Skeletal muscle cell (primary cell): ENCODE measurements at regions not wholly inside any gene's neighbourhood (a gene's known extent, or its start where the extent isn't known, plus 50 kb on each side); places are given as distances from the start of the nearest gene placed in this dataset.
"Not testable (repeated sequence)": the region's sequence is repeated elsewhere in the genome, so short reads cannot be mapped to it uniquely, and the experiment has no call there.

Source experiments
- DNase-seq: peaks from one replicate; pipeline ENCODE4 v3.0.0-alpha.2; 2010; ENCODE audit warnings: low read depth
- H3K4me3 ChIP-seq: 2 replicates; pipeline ENCODE4 v1.5.1; 2011; ENCODE audit warnings: low read depth, mild to moderate bottlenecking, control low read depth, low read length, moderate library complexity

DNA sequence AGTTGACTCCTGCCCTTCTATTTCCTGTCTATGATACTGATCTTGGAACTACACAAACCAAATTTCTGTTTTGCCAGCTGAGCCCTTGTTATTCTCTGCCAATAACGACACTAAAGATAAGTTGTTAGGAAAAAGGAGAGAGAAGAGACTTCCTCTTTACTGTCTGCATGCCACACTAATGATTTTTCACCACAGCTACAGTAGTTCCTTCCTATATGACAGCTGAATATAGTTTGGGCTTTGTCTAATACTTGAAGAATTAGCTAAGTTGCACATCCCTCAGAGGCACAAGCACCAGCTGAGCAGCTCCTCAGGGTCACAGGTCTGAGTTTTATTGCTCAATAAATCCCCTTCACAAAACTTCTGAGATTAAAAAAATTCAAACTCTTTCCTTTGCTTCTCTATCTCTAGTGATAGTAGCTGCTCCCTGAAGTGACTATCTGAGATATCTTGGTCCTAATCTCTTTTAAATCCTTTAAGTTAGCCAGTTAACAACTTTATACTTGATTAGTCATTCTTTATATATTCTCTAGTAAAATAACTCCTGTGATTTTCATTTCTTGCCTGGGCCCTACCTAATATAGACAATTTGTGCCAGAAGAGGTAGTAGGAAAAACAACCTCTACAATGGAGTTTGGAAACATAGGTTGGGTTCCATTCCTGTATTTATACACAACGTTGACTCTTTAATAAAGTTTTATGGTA lies 253.0 kb upstream of the CNTNAP5 start:
- DNase-seq, result no peak
- H3K4me3 ChIP-seq, result no peak overlapping the region

DNA sequence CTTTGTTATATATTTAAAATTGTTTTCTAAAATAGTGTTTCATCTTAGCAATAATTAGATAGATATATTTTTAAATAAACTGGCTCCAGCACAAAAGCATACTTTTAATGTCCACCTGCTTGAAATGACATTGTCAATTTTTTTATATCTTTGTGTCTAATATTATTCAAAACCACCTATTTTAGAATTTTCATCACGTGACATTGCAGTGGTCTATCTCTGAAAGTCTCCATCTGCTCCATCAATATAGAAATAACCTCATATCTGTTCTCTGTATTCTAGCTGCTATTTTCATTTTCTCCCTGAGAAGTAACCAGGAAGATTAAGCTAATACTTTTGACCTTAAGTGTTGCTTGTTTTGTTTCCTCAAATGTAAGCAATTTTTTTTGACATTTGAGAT lies 248.0 kb upstream of the CNTNAP5 start:
- no peak overlapping the region for H3K4me3 ChIP-seq
- no peak for DNase-seq

DNA sequence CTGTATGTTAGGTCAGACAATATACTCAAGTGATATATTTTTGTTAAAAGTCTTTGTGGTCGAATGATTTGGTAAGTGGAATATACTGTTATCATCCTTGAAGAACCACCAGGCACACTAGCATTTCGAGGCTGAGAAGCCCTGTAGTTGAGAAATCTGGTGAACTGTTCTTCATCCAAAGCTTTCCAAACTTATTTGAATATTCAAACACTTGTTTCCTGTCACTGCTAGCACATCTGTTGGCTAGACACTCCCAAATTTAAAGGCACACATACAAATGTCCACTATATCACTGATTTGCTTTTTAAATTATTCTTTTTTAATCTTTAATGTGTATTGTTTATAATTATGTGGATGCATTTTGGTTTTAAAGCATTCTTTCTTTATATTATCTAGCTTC lies 241.9 kb upstream of the CNTNAP5 start:
- no peak for DNase-seq
- no peak overlapping the region for H3K4me3 ChIP-seq

DNA sequence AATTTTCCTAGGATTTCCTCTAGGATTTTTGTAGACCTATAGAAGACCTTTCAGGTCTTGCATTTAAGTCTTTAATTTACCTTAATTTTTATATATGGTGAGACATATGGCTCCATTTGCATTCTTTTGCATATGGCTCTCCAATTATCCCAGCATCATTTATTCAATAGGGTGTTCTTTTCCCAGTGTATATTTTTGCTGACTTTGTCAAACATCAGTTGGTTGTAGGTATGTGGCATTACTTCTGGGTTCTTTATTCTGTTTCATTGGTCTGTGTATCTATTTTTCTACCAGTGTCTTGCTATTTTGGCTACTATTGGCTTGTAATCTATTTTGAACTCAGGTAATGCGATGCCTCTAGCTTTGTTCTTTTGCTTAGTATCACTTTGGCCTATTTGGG lies 239.8 kb upstream of the CNTNAP5 start:
- no peak overlapping the region for H3K4me3 ChIP-seq
- no peak for DNase-seq

DNA sequence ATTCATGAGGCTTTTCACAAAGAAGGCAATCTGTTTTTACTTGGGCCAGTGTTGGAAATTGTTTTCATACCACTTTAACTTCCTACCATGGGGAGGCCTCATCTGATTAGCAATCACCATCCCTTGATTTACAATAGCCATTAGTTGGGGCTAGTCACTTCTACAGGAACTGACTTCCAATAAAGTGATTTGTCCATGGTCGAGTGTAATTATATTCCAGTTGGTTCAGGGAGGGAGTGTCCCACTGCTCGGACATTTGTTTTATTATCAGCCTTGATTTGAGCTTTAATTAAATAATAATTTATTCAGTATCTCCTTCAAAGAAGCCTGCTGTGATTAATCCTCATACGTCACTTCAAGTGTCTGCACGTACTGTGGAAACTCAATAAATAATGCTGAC lies 233.9 kb upstream of the CNTNAP5 start:
- no peak overlapping the region for H3K4me3 ChIP-seq
- no peak for DNase-seq

DNA sequence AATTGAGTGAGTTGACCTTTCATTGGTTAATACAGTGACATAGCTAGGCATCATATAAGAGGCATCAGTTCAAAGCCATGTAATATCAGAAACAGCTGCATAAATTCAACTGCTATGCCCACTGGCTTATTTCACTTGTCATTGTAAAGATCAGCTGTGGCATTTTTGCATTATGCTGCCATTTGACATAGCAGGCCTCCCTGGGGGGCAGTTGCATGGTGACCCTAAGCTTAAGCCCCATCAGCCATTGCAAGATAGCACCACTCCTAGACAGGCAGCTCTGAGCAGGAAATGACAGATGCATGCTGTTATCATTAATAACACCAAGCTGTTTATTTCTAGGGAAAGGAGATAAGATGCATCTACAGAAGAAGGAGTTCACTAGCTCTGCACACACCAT lies 233.4 kb upstream of the CNTNAP5 start:
- no peak for DNase-seq
- H3K4me3 ChIP-seq, result no peak overlapping the region

DNA sequence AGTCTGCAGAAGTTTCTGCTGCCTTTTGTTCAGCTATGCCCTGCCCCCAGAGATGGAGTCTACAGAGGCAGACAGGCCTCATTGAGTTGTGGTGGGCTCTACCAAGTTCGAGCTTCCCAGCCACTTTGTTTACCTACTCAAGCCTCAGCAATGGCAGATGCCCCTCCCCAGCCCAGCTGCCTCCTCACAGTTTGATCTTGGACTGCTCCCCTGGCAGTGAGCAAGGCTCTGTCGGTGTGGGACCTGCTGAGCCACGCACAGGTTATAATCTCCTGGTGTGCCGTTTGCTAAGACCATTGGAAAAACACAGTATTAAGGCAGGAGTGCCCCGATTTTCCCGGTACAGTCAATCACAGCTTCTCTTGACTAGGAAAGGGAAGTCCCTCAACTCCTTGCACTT lies 221.0 kb upstream of the CNTNAP5 start:
- not testable (repeated sequence) for H3K4me3 ChIP-seq, DNase-seq

DNA sequence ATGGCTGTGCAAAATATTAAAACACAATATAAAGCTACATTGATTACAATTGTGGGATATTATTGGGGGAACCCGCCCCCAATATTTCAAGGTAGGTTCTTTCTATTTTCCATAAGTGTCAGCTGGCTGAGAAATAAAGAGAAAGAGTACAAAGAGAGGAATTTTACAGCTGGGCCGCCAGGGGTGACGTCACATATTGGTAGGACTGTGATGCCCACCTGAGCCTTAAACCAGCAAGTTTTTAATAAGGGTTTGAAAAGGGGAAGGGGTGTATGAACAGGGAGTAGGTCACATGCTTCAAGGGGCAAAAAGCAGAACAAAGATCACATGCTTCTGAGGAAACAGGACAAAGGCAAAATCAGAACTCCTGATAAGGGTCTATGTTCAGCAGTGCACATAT lies 219.3 kb upstream of the CNTNAP5 start:
- H3K4me3 ChIP-seq, DNase-seq: not testable (repeated sequence)

DNA sequence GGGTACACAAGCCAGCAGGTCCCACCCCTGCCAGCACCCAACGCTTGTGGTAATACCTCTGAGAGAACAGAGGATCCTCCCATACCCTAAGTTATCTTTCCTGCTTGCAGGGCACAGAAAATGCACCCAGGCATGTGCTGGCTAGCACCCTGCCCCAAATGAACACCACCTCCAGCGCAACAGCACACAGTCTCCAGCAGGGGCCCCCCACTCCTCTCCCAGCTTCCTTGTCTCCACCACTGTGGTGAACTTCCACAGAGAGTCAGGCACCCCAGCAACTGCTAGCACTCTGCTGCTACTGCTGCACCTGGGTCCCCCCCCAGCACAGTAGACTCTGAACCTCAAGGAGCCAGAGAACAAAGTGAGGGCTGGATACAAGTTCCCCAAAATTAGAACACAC lies 216.8 kb upstream of the CNTNAP5 start:
- DNase-seq, result no peak
- H3K4me3 ChIP-seq, result no peak overlapping the region

DNA sequence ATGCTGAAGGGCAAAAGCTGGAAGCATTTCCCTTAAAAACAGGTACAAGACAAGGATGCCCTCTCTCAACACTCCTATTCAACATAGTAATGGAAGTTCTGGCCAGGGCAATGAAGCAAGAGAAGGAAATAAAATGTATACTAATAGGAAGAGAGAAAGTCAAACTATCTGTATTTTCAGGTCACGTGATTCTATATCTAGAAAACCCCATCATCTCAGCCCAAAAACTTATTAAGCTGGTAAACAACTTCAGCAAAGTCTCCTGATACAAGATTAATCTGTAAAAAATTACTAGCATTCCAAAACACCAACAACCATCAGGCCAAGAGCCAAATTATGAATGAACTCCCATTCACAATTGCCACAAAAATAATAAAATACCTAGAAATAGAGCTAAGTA lies 213.2 kb upstream of the CNTNAP5 start:
- no peak overlapping the region for H3K4me3 ChIP-seq
- DNase-seq, result no peak

DNA sequence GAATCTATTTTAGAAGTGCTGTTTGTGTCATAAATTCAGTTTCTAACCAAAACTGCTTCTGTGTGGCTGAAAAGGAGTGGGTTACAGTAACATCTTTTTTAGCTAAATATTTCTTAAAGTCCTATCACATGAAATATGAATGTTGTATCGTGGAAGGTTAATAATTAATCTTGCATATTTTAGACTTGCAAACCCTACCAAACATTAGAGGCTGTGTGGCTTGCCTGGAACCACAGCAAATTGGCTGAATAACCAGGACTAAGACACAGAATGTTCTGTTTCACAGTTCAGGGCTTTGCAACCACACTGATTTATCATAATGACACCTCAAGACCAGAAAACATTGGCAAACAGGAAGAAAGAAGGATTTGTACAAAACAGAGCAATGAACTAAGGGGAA lies 208.9 kb upstream of the CNTNAP5 start:
- no peak for DNase-seq
- H3K4me3 ChIP-seq, result no peak overlapping the region

DNA sequence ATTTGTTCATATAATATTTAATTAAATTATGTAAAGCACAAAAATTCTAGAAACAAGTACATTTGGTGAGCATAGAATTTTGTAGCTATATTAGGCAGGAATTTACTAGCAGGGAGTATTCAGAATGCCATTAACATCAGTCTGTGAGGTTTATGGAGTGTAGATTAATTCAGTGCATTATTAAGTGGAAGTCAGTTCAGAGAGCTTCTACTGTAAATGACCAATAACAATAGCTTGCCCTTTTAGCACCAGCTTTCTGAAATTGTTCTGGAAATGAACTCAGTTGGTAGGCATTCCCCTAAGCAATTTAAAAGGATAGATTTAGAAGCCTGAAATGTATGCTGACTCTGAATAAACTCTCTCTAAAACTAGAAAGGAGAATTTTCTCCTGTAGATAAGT lies 208.2 kb upstream of the CNTNAP5 start:
- no peak for DNase-seq
- H3K4me3 ChIP-seq, result no peak overlapping the region

DNA sequence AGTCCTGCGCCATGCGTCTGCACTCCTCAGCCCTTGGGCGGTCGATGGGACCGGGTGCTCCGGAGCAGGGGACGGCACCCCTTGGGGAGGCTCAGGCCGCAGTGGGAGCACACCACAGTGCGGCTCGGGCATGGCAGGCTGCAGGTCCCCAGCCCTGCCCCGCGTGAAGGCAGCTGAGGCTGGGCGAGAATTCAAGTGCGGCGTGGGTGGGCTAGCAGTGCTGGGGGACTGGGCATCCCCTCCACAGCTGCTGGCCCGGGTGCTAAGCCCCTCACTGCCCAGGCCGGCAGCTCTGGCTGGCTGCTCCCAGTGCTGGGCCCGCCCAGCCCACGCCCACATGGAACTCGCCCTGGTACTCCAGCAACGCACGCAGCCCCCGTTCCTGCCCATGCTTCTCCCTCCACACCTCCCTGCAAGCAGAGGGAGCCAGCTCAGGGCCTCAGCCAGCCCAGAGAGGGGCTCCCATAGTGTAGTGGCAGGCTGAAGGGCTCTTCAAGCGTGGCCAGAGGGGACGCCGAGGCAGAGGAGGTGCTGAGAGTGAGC lies 198.3 kb upstream of the CNTNAP5 start:
- H3K4me3 ChIP-seq, result no peak overlapping the region
- no peak for DNase-seq

DNA sequence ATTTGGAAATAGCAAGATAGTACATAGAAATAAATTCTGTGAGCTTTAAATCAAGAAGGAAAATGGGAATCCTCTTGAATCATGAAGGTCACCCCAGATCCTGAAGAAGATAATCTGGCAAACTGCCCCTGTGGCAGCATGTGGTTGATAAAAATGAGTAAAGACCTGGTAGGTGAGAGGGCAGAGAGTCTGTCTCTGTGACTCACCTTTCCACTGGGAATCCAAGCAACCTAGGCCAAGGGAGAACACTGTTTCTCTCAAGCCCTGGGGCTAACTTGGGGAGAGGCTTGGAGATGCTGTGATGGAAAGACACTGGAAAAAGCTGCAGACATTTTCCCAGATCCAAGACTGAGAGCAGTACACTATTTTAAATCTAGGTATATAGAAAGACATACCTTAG lies 185.8 kb upstream of the CNTNAP5 start:
- H3K4me3 ChIP-seq, result no peak overlapping the region
- DNase-seq, result no peak

DNA sequence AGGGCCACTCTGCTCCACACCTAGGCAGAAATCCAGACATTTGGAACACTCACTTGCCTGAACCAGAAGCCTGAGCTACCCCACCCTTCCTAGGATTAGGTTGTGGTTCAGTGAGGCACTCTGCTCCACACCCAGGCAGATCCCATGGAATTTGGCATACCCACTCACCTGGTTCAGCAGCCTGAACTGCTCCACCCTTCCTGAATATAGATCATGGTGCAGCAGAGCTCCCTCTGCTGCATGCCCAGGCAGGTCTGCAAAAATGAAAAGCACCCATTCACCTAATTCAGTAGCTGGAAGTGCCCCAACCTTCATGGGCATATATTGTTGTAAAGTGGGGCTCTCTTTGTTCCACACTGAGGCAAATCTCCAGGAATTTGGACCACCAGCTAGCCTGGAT lies 185.1 kb upstream of the CNTNAP5 start:
- H3K4me3 ChIP-seq, result no peak overlapping the region
- no peak for DNase-seq

DNA sequence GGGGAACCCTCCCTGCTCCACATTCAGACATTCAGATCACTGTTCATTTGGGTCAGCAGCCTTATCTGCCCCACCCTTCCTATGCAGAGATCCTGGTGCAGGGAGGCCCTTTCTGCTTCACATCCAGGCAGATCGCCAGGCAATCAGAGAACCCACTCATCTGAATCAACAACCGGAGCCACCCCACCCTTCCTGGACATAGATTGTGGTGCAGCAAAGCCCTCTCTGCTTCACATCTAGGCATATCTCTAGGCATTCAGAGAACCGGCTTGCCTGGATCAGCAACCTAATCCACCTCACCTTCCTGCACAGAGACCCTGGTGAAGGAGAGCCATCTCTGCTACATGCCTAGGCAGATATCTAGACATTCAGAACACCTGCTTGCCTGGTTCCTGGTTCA lies 184.5 kb upstream of the CNTNAP5 start:
- DNase-seq, result no peak

DNA sequence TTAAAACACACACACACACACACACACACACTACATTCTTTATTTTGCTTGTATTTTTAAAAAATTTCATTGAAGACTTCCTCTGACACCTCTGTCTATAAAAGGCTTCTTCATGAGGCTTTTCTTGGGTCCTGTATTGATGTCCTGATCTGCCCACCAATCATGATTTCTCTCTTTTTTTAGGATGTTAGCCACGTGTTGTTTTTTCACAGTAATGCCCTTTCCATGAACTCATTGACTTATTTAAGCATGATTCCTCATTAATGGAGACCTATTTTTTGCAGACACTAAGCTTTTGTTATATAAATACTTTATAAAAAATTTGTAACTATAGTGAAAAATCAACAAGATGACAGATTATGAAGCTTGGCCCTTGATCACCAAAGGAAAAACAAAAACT lies 173.8 kb upstream of the CNTNAP5 start:
- DNase-seq, result no peak
- H3K4me3 ChIP-seq, result no peak overlapping the region

More for the DNA sequence above, 184.5 kb upstream of the CNTNAP5 start:
- no peak overlapping the region for H3K4me3 ChIP-seq

DNA sequence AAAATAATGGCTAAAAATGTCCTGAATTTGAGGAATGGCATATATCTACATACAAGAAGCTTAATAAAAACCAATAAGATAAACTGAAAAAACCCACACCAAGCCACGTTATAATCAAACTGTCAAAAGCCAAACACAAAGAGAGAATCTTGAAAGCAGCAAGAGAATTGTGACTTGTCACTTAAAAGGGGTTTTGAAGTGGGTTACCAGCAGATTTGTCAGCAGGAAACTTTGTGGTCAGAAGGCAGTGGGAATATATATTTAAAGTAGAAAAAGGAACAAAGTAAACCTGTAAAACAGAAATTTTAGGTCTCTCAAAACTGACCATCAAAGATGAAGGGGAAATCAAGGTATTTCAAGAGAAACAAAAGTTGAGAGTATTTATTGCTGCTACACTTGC lies 171.9 kb upstream of the CNTNAP5 start:
- H3K4me3 ChIP-seq, result no peak overlapping the region
- DNase-seq, result no peak

DNA sequence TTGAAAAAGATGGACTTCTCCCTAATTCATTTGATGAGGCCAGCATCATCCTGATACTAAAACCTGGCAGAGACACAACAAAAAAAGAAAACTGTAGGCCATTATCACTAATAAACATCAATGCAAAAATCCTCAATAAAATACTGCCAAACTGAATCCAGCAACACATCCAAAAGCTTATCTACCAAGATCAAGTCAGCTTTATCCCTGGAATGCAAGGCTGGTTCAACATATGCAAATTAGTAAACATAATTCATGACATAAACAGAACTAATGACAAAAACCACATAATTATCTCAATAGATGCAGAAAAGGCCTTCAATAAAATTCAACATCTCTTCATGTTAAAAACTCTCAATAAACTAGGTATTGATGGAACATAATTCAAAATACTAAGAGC lies 166.1 kb upstream of the CNTNAP5 start:
- DNase-seq, H3K4me3 ChIP-seq: not testable (repeated sequence)

DNA sequence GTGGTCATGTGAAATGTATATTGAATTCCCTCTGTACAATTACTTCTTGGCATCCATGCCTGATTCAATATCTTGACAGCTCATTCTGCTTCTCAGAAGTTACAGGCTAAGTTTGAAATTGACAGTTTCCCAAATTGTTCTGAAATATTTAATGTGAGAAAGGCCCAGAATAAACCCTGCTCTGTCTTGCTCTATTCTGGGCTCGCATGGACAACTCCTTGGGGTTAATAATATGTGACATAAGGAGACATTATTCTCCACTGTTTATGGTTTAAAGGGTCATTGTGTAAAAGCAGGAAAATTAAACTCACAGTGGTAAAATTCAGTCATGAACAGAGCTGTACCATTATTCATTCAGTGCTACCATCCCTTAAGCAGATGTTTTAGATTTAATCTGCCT lies 160.7 kb upstream of the CNTNAP5 start:
- H3K4me3 ChIP-seq, result no peak overlapping the region
- DNase-seq, result no peak

DNA sequence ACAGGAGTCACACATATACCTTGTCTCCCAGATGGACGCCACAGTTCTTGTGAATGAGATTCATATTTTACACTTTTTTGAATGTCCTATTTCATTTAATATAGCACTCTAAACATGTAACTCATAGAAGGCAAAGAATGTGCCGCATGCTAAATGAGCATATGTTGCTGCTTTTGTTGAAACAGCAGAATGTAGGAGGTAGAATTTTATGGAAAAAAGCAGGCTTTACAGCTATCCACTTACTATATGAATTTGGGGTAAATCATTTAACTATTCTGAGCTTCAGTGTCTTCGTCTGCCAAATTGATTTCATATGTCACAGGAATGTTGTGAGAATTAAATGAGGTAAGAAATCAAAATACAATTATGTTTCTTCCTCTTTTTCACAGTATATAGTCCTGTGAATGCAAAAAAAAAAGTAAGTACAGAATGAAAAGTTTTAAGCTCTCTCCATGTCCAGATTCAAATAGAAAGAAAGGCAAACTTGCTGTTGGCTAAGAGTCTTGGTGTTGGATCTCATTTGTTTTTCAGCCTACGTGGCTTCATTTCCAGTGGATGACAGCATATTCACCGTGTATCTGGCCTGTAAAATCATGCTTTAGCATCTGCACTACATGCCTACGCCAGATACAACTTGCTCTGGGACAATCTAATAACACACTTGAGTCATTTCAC lies 154.7 kb upstream of the CNTNAP5 start:
- H3K4me3 ChIP-seq, result no peak overlapping the region
- DNase-seq, result no peak
